GM19043 (cell line): ENCODE measurements at regions not wholly inside any gene's neighbourhood (a gene's known extent, or its start where the extent isn't known, plus 50 kb on each side); places are given as distances from the start of the nearest gene placed in this dataset.

ENCODE experiments used
- ATAC-seq: cut with Tn5 transposase; IDR thresholded peaks from one replicate; pipeline ENCODE4 v1.9.1; 2021; ENCODE audit warnings: low read depth; ENCODE audit not compliant: unreplicated experiment

GRCh38 chr5:123776761-123777160, 264.8 kb downstream of the CSNK1G3 start:
- no peak for ATAC-seq

DNA sequence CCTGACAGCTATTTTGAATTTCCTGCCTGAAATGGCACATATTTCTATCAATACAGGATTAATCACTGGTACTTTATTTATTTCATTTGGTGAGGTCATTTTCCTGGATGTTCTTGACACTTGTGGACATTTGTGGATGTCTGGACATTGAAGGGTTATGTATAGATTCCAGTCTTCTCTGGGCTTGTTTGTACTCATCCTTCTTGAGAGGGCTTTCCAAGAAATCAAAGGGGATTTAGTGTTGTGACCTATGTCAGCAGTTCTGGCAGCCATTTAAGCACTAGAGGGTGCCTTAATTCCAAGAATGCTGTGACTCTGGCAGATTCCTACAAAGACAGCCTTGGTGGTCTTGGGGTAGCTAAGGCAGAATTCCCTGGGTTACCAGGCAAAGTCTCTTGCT, 259.7 kb downstream of the CSNK1G3 start:
- no peak for ATAC-seq

DNA sequence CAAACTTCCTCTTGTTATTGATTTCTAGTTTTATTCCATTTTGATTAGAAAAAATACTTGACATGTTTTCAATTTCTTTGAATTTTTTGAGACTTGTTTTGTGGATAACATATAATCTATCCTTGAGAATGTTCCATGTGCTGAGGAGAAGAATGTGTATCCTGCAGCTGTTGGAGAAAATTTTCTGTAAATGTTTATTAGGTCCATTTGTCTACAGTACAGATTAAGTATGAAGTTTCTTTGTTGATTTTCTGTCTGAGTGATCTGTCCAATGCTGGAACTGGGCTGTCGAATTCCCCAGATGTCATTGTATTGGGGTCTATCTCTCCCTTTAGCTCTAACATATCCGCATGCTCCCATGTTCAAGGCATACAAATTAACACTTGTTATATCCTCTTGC, 251.2 kb downstream of the CSNK1G3 start:
- no peak for ATAC-seq

- no peak for ATAC-seq
These were observed 244.8 kb downstream of the CSNK1G3 start for GRCh38 chr5:123756816-123757215.

GRCh38 chr5:123756318-123756665, 244.3 kb downstream of the CSNK1G3 start:
- ATAC-seq = no peak

- no peak for ATAC-seq
These were observed 243.8 kb downstream of the CSNK1G3 start for GRCh38 chr5:123755653-123756317.

- ATAC-seq = no peak
These were observed 242.9 kb downstream of the CSNK1G3 start for GRCh38 chr5:123754908-123755307.

GRCh38 chr5:123753937-123754891, 242.2 kb downstream of the CSNK1G3 start:
- no peak for ATAC-seq

- no peak for ATAC-seq
These were observed 241.4 kb downstream of the CSNK1G3 start for GRCh38 chr5:123753180-123753936.

GRCh38 chr5:123752552-123753179, 240.7 kb downstream of the CSNK1G3 start:
- no peak for ATAC-seq

DNA sequence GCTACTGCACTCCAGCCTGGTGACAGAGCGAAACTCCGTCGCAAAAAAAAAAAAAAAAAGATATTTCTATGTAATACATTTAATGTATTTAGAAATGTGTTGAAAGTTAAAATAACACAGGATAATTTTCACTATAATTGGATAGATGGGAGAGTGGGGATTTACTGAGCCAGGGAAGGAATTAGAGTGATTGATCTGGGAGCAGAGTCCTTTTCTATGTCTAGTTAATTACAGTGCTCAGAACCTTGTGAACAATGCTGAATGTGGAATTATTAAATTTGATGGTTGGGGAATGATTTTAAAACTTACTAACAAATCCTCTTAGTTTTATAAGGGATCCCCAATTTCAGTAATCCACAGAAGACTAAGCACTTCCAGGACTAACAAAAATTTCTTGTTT, 239.7 kb downstream of the CSNK1G3 start:
- no peak for ATAC-seq

DNA sequence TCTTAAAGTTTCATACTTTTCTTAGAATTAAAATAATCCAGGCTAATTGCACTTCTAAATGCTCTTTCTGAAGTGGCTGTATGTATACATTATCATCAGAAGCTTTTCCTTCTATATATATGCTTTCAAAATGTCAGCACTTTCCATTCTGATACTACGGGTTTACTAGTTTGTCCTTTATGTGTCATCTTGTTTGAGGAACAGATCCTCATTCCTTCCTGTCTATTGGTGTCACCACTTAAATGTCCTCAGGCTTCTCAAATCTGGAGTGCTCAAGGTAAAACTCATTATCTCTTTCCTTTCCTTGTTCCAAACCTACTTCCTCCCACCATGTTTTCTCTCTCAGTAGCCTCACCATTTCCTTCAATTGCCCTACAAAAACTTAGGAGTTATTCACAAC, 236.3 kb downstream of the CSNK1G3 start:
- no peak for ATAC-seq

- ATAC-seq = no peak
These were observed 234.8 kb downstream of the CSNK1G3 start for GRCh38 chr5:123746683-123747360.

- no peak for ATAC-seq
These were observed 232.1 kb downstream of the CSNK1G3 start for GRCh38 chr5:123743990-123744583.

DNA sequence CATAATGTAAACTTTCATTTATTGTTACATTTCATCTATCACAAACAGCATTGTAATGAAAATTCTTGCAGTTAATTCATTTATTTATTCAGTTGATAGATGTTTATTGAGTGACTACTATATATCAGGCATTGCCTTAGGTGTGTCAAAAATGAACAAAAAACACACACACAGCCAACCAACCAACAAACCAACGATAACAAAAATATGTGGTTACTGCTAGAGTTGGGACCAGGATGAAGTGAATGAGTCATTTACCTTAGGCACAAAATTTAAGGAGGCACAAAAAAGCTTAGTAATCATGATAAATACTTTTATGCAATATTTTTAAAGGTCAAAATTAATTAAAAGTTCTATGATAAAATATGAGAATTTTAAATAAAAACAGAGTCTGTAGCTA, 223.4 kb downstream of the CSNK1G3 start:
- ATAC-seq = no peak

DNA sequence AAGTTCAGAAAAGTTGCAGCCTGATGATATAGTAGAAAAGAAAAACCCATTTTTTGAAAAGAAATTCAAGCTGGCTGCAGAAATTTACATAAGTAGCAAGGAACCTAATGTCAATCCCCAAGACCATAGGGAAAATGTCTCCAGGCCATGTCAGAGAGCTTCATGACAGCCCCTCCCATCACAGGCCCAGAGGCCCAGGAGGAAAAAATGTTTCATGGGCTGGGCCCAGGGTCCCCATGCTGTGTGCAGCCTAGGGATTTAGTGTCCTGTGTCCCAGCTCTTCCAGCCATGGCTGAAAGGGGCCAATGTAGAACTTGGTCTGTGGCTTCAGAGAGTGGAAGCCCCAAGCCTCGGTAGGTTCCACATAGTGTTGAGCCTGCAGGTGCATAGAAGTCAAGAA, 220.3 kb downstream of the CSNK1G3 start:
- no peak for ATAC-seq

- no peak for ATAC-seq
These were observed 210.5 kb downstream of the CSNK1G3 start for GRCh38 chr5:123722451-123722850.

GRCh38 chr5:123721675-123722276, 209.8 kb downstream of the CSNK1G3 start:
- ATAC-seq = no peak

GRCh38 chr5:123720955-123721354, 209.0 kb downstream of the CSNK1G3 start:
- no peak for ATAC-seq
